ENCODE measurements at regions not wholly inside any gene's neighbourhood (a gene's known extent, or its start where the extent isn't known, plus 50 kb on each side); places are given as distances from the start of the nearest gene placed in this dataset.

DNA sequence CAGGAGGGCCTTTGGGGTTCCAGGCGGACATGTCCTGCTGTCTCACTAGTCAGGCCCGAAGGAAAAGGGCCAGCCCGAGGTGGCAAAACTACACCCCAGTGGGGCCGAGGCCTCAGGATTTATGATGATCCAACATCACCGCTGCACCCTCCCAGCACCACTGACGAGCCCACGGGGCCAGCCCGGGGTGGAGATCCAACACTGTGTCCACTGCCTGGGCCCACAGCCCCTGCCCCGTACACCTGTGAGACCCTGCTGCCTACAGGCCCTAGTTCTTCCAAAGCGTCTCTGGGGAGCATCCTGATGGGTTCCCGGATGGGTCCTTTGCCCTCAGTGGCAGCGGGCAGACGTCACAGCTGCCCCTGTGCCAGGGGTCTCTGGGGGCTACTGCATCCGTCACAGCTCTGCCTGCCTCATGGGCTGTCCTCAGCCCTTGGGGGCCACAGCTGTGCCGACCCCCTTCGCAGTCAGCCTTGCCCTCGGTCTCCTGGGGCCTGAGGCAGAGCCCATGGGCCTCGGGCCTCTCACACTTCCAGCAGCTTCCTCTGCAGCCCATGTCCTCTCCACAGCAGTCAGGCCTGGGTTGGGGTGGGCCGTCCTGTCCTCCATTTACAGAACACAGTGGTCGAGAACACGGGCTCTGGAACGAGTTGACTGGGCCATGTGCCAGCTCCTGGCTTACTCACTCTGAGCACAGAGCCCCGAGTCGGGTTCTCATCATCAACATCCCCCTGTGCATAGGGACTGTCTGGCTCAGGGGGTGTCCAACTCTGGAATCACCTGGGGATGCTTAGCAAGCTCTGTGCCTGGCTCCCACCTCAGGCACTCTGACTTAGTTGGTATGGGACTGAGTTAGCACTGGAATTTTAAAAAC is 64.9 kb downstream of the FOXL3 start:
- Histone ChIP-seq H4K20me1 (ENCODE audit: insufficient read depth) (no peaks in the 10 kb centered on the region), H3K27me3 (ENCODE audit: insufficient read depth, low read length) (no peaks in the 10 kb centered on the region), H3K9me2 (ENCODE audit: insufficient read depth) (no peaks in the 10 kb centered on the region), H3K4me2 (ENCODE audit: low read length) (no peak overlapping the region), H3K79me2 (ENCODE audit: insufficient read depth, low read length) (no peaks in the 10 kb centered on the region), H3K27ac (ENCODE audit: low read depth, low read length) (no peak overlapping the region), H3K4me1 (ENCODE audit: control insufficient read depth in 1 of 2, insufficient read depth in 2 of 2, low read length in 2 of 2) (no peaks in the 10 kb centered on the region), H3K4me3 (replicated peaks in 1 of 2; ENCODE audit: low read depth in 1 of 2, low read length in 2 of 2) (no peak overlapping the region), H2AFZ (ENCODE audit: low read depth, low read length, poor library complexity, severe bottlenecking) (no peak overlapping the region), H3K36me3 (ENCODE audit: control insufficient read depth in 1 of 2, insufficient read depth in 2 of 2, low read length in 2 of 2) (no peaks in the 10 kb centered on the region), H3K9ac (ENCODE audit: low read length) (no peak overlapping the region), H3K9me3 (ENCODE audit: control insufficient read depth in 1 of 2, insufficient read depth in 1 of 2, low read depth in 1 of 2, low read length in 2 of 2) (peaks cover 0 to 12% of the 10 kb centered on the region in 2 experiments; a peak in 1 of 4 replicates)
- ChIA-PET CTCF (no interaction called here), POLR2A (no interaction called here), RAD21 (ENCODE audit: low non-redundant PET in 1 of 2, low total read pairs in 2 of 2, uncharacterized antibody in 2 of 2, unreplicated experiment in 2 of 2) (no interaction called here)
- BruUV-seq (replicated peaks): no TSS peak
- intact Hi-C loops (cut with micrococcal nuclease): no loop called here
- TF ChIP-seq, protein P1, sequence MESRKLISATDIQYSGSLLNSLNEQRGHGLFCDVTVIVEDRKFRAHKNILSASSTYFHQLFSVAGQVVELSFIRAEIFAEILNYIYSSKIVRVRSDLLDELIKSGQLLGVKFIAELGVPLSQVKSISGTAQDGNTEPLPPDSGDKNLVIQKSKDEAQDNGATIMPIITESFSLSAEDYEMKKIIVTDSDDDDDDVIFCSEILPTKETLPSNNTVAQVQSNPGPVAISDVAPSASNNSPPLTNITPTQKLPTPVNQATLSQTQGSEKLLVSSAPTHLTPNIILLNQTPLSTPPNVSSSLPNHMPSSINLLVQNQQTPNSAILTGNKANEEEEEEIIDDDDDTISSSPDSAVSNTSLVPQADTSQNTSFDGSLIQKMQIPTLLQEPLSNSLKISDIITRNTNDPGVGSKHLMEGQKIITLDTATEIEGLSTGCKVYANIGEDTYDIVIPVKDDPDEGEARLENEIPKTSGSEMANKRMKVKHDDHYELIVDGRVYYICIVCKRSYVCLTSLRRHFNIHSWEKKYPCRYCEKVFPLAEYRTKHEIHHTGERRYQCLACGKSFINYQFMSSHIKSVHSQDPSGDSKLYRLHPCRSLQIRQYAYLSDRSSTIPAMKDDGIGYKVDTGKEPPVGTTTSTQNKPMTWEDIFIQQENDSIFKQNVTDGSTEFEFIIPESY (IDR thresholded peaks at IDR 0.05; ENCODE audit: extremely low read depth, insufficient replicate concordance, low read length): no peak
- no peak for TF ChIP-seq YY1 (IDR thresholded peaks at IDR 0.05; ENCODE audit: extremely low read depth, insufficient replicate concordance, low read depth, low read length)
- TF ChIP-seq CBX3 (IDR thresholded peaks at IDR 0.05; ENCODE audit: low read depth): no peak
- TF ChIP-seq POLR2AphosphoS5 (IDR thresholded peaks at IDR 0.05; ENCODE audit: low read depth, low read length): no peak
- TF ChIP-seq SP1 (IDR thresholded peaks at IDR 0.05; ENCODE audit: low read depth): no peak
- TF ChIP-seq, protein P2, sequence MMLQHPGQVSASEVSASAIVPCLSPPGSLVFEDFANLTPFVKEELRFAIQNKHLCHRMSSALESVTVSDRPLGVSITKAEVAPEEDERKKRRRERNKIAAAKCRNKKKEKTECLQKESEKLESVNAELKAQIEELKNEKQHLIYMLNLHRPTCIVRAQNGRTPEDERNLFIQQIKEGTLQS (IDR thresholded peaks at IDR 0.05): no peak
- no peak for TF ChIP-seq JUND (IDR thresholded peaks at IDR 0.05)
- TF ChIP-seq FOSL1 (IDR thresholded peaks at IDR 0.05; ENCODE audit: low read depth): no peak
- TF ChIP-seq SRF (IDR thresholded peaks at IDR 0.05; ENCODE audit: low read depth): no peak
- TF ChIP-seq ZFX (IDR thresholded peaks at IDR 0.05): no peak
- TF ChIP-seq CEBPB (IDR thresholded peaks at IDR 0.05; ENCODE audit: low read depth): no peak
- no peak for TF ChIP-seq EZH2 (IDR thresholded peaks at IDR 0.05)
- no peak for TF ChIP-seq TCF7L2 (IDR thresholded peaks at IDR 0.05; ENCODE audit: borderline replicate concordance, extremely low read depth, insufficient read depth, insufficient read length)
- TF ChIP-seq, protein P3, sequence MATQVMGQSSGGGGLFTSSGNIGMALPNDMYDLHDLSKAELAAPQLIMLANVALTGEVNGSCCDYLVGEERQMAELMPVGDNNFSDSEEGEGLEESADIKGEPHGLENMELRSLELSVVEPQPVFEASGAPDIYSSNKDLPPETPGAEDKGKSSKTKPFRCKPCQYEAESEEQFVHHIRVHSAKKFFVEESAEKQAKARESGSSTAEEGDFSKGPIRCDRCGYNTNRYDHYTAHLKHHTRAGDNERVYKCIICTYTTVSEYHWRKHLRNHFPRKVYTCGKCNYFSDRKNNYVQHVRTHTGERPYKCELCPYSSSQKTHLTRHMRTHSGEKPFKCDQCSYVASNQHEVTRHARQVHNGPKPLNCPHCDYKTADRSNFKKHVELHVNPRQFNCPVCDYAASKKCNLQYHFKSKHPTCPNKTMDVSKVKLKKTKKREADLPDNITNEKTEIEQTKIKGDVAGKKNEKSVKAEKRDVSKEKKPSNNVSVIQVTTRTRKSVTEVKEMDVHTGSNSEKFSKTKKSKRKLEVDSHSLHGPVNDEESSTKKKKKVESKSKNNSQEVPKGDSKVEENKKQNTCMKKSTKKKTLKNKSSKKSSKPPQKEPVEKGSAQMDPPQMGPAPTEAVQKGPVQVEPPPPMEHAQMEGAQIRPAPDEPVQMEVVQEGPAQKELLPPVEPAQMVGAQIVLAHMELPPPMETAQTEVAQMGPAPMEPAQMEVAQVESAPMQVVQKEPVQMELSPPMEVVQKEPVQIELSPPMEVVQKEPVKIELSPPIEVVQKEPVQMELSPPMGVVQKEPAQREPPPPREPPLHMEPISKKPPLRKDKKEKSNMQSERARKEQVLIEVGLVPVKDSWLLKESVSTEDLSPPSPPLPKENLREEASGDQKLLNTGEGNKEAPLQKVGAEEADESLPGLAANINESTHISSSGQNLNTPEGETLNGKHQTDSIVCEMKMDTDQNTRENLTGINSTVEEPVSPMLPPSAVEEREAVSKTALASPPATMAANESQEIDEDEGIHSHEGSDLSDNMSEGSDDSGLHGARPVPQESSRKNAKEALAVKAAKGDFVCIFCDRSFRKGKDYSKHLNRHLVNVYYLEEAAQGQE (IDR thresholded peaks at IDR 0.05; ENCODE audit: low read depth): no peak
- no peak for TF ChIP-seq EGR1 (IDR thresholded peaks at IDR 0.05; ENCODE audit: low read depth)
- TF ChIP-seq, protein P4, sequence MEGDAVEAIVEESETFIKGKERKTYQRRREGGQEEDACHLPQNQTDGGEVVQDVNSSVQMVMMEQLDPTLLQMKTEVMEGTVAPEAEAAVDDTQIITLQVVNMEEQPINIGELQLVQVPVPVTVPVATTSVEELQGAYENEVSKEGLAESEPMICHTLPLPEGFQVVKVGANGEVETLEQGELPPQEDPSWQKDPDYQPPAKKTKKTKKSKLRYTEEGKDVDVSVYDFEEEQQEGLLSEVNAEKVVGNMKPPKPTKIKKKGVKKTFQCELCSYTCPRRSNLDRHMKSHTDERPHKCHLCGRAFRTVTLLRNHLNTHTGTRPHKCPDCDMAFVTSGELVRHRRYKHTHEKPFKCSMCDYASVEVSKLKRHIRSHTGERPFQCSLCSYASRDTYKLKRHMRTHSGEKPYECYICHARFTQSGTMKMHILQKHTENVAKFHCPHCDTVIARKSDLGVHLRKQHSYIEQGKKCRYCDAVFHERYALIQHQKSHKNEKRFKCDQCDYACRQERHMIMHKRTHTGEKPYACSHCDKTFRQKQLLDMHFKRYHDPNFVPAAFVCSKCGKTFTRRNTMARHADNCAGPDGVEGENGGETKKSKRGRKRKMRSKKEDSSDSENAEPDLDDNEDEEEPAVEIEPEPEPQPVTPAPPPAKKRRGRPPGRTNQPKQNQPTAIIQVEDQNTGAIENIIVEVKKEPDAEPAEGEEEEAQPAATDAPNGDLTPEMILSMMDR (IDR thresholded peaks at IDR 0.05 in 2 of 3, conservative IDR thresholded peaks at IDR 0.05 in 1 of 3; ENCODE audit: borderline replicate concordance in 1 of 3, insufficient read depth in 1 of 3, low read depth in 2 of 3, low read length in 2 of 3): no peak
- no peak for TF ChIP-seq ZNF274 (IDR thresholded peaks at IDR 0.05; ENCODE audit: low read depth, low read length)
- no peak for ATAC-seq
- no peak for DNase-seq (ENCODE audit: low read depth, low spot score)
